ENCODE measurements at regions not wholly inside any gene's neighbourhood (a gene's known extent, or its start where the extent isn't known, plus 50 kb on each side); places are given as distances from the start of the nearest gene placed in this dataset.
"Not testable (repeated sequence)": the region's sequence is repeated elsewhere in the genome, so short reads cannot be mapped to it uniquely, and the experiment has no call there.

GRCh38 chr17:22128171-22128570 is 435.8 kb downstream of the KCNJ18 start:
- intact Hi-C loops (cut with micrococcal nuclease) = no loop called here
- ATAC-seq (ENCODE audit: low read depth) = no peak
- Mint-ChIP-seq H3K4me3 (no peak overlapping the region), H3K27me3 (no peaks in the 10 kb centered on the region), H3K4me1 (no peaks in the 10 kb centered on the region), H3K36me3 (ENCODE audit: low read depth) (no peaks in the 10 kb centered on the region), H3K9me3 (peaks cover 20% of the 10 kb centered on the region), H3K27ac (no peak overlapping the region)
- TF ChIP-seq, protein P1, sequence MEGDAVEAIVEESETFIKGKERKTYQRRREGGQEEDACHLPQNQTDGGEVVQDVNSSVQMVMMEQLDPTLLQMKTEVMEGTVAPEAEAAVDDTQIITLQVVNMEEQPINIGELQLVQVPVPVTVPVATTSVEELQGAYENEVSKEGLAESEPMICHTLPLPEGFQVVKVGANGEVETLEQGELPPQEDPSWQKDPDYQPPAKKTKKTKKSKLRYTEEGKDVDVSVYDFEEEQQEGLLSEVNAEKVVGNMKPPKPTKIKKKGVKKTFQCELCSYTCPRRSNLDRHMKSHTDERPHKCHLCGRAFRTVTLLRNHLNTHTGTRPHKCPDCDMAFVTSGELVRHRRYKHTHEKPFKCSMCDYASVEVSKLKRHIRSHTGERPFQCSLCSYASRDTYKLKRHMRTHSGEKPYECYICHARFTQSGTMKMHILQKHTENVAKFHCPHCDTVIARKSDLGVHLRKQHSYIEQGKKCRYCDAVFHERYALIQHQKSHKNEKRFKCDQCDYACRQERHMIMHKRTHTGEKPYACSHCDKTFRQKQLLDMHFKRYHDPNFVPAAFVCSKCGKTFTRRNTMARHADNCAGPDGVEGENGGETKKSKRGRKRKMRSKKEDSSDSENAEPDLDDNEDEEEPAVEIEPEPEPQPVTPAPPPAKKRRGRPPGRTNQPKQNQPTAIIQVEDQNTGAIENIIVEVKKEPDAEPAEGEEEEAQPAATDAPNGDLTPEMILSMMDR (IDR thresholded peaks at IDR 0.05) = no peak
- DNase-seq = no peak
- POLR2A ChIA-PET = no interaction called here
- CTCF ChIA-PET = no interaction called here

- ChIA-PET CTCF (no interaction called here), POLR2A (no interaction called here)
- ATAC-seq (ENCODE audit: low read depth) (no peak), DNase-seq (no peak)
- Mint-ChIP-seq H3K36me3 (ENCODE audit: low read depth) (no peaks in the 10 kb centered on the region), H3K4me3 (no peak overlapping the region), H3K27me3 (no peaks in the 10 kb centered on the region), H3K9me3 (peaks cover 20% of the 10 kb centered on the region), H3K4me1 (no peaks in the 10 kb centered on the region), H3K27ac (no peak overlapping the region)
- intact Hi-C loops (cut with micrococcal nuclease) = no loop called here
- TF ChIP-seq, protein P1 (IDR thresholded peaks at IDR 0.05) = no peak
Observed at GRCh38 chr17:22128723-22129122, 436.4 kb downstream of the KCNJ18 start.

DNA sequence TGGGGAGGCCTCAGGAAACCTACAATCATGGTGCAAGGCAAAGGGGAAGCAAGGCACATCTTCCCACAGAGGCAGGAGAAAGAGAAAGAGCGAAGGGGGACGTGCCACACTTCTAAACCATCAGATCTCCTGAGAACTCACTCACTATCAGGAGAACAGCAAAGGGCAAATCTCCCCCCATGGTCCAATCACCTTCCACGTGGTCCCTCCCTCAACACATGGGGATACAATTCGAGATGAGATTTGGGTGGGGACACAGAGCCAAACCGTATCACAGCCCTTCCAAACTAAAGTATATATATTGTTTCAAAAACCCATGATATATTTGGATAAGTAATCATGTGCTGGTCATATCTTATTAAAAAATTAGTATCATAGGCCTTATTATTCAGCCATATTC is 437.6 kb downstream of the KCNJ18 start:
- H3K27ac Mint-ChIP-seq; CTCF ChIA-PET; intact Hi-C loops (cut with micrococcal nuclease); H3K4me3 Mint-ChIP-seq; POLR2A ChIA-PET; H3K36me3 Mint-ChIP-seq (ENCODE audit: low read depth); H3K27me3 Mint-ChIP-seq; ATAC-seq (ENCODE audit: low read depth); DNase-seq; H3K4me1 Mint-ChIP-seq: not testable (repeated sequence)
- H3K9me3 Mint-ChIP-seq = peaks cover 22% of the 10 kb centered on the region

- TF ChIP-seq, protein P1 (IDR thresholded peaks at IDR 0.05) = no peak
- H3K27me3 Mint-ChIP-seq = no peaks in the 10 kb centered on the region
- H3K27ac Mint-ChIP-seq = no peak overlapping the region
- POLR2A ChIA-PET = no interaction called here
- H3K4me1 Mint-ChIP-seq = no peaks in the 10 kb centered on the region
- intact Hi-C loops (cut with micrococcal nuclease) = no loop called here
- DNase-seq (no peak), ATAC-seq (ENCODE audit: low read depth) (no peak)
- no peaks in the 10 kb centered on the region for H3K36me3 Mint-ChIP-seq (ENCODE audit: low read depth)
- CTCF ChIA-PET = no interaction called here
- peaks cover 31% of the 10 kb centered on the region for H3K9me3 Mint-ChIP-seq
- H3K4me3 Mint-ChIP-seq = no peak overlapping the region
Observed at GRCh38 chr17:22131740-22132139, 439.4 kb downstream of the KCNJ18 start.

DNA sequence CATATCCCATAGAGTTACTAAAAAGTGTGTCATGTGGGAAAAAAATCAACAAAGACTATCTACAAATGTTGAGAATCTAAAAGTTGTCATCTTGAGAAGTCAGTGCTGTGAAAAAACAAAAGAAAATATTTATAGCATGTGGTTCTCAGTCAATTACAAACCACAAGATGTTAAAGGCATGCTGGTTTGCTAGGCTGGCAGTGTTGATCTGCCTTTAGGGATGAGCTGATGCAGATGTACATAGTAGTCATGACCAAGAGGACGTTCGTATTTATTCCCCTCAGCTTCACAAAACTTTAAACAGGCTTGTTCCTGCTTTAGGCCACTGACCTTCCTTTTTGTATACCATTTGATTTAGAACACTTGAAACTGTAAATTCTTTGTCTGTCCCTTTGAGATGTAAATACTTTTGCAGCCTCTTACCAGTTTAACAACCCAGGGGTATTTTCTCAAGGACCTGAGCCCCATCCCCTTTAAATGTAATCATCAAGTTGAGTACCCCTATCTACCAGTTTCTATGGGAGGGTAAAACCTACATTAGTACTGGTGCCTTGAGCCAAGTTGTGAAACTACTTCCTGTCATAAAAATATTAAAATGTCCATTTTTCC is 446.6 kb downstream of the KCNJ18 start:
- DNase-seq (no peak), ATAC-seq (ENCODE audit: low read depth) (no peak)
- H3K36me3 Mint-ChIP-seq (ENCODE audit: low read depth) = no peaks in the 10 kb centered on the region
- CTCF ChIA-PET = no interaction called here
- no peak overlapping the region for H3K27ac Mint-ChIP-seq
- TF ChIP-seq, protein P1 (IDR thresholded peaks at IDR 0.05) = no peak
- H3K4me1 Mint-ChIP-seq = no peaks in the 10 kb centered on the region
- POLR2A ChIA-PET = no interaction called here
- H3K9me3 Mint-ChIP-seq = peaks cover 11% of the 10 kb centered on the region
- no peaks in the 10 kb centered on the region for H3K27me3 Mint-ChIP-seq
- intact Hi-C loops (cut with micrococcal nuclease) = loop anchor here (1.0 kb wide), 1 partner anchor 7 kb away; no protein-coding TSS in a partner anchor
- H3K4me3 Mint-ChIP-seq = no peak overlapping the region

- Mint-ChIP-seq H3K4me3 (no peak overlapping the region), H3K27me3 (no peaks in the 10 kb centered on the region), H3K36me3 (ENCODE audit: low read depth) (no peaks in the 10 kb centered on the region), H3K27ac (no peak overlapping the region), H3K4me1 (no peaks in the 10 kb centered on the region), H3K9me3 (peaks cover 5% of the 10 kb centered on the region)
- DNase-seq = no peak
- intact Hi-C loops (cut with micrococcal nuclease) = no loop called here
- ATAC-seq (ENCODE audit: low read depth) = no peak
- ChIA-PET POLR2A (no interaction called here), CTCF (no interaction called here)
- TF ChIP-seq, protein P1 (IDR thresholded peaks at IDR 0.05) = no peak
Observed at GRCh38 chr17:22142091-22142490, 449.8 kb downstream of the KCNJ18 start.
